ENCODE measurements at regions not wholly inside any gene's neighbourhood (a gene's known extent, or its start where the extent isn't known, plus 50 kb on each side); places are given as distances from the start of the nearest gene placed in this dataset.

- TF ChIP-seq POLR2AphosphoS5 (IDR thresholded peaks at IDR 0.05) (no peak), EZH2 (IDR thresholded peaks at IDR 0.05; ENCODE audit: borderline replicate concordance, insufficient read depth, low read length, poor library complexity, severe bottlenecking) (no peak), EP300 (conservative IDR thresholded peaks at IDR 0.05; ENCODE audit: poor library complexity, severe bottlenecking) (no peak), SMC3 (conservative IDR thresholded peaks at IDR 0.05; ENCODE audit: poor library complexity) (no peak), RAD21 (conservative IDR thresholded peaks at IDR 0.05) (no peak), TAF1 (IDR thresholded peaks at IDR 0.05; ENCODE audit: low read depth) (no peak)
- TF ChIP-seq, protein P1, sequence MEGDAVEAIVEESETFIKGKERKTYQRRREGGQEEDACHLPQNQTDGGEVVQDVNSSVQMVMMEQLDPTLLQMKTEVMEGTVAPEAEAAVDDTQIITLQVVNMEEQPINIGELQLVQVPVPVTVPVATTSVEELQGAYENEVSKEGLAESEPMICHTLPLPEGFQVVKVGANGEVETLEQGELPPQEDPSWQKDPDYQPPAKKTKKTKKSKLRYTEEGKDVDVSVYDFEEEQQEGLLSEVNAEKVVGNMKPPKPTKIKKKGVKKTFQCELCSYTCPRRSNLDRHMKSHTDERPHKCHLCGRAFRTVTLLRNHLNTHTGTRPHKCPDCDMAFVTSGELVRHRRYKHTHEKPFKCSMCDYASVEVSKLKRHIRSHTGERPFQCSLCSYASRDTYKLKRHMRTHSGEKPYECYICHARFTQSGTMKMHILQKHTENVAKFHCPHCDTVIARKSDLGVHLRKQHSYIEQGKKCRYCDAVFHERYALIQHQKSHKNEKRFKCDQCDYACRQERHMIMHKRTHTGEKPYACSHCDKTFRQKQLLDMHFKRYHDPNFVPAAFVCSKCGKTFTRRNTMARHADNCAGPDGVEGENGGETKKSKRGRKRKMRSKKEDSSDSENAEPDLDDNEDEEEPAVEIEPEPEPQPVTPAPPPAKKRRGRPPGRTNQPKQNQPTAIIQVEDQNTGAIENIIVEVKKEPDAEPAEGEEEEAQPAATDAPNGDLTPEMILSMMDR (IDR thresholded peaks at IDR 0.05; ENCODE audit: poor library complexity, severe bottlenecking): no peak
These were observed 540.7 kb upstream of the CADM1 start for GRCh38 chr11:116044941-116045340.

All from neural cell (in vitro differentiated cells).